Mucosa of stomach (tissue), 1 donor: ENCODE measurements at regions not wholly inside any gene's neighbourhood (a gene's known extent, or its start where the extent isn't known, plus 50 kb on each side); places are given as distances from the start of the nearest gene placed in this dataset.

Experiments used
- H3K27me3 ChIP-seq: one replicate; pipeline ENCODE4 v1.7.0; 2013; ENCODE audit warnings: mild to moderate bottlenecking, low read length; ENCODE audit not compliant: control insufficient read depth, insufficient read depth
- H3K36me3 ChIP-seq: one replicate; pipeline ENCODE4 v1.7.0; 2013; ENCODE audit warnings: low read length; ENCODE audit not compliant: control insufficient read depth, insufficient read depth
- H3K4me1 ChIP-seq: one replicate; pipeline ENCODE4 v1.7.0; 2013; ENCODE audit warnings: mild to moderate bottlenecking, low read length; ENCODE audit not compliant: control insufficient read depth, insufficient read depth
- H3K4me3 ChIP-seq: one replicate; pipeline ENCODE4 v1.7.0; 2013; ENCODE audit warnings: low read length
- H3K9ac ChIP-seq: one replicate; pipeline ENCODE4 v1.7.0; 2013; ENCODE audit warnings: mild to moderate bottlenecking, low read length, moderate library complexity
- H3K9me3 ChIP-seq: one replicate; pipeline ENCODE4 v1.7.0; 2013; ENCODE audit warnings: mild to moderate bottlenecking, low read length, moderate library complexity; ENCODE audit not compliant: control insufficient read depth
- donor health status: Pancreatic carcinoma.

DNA sequence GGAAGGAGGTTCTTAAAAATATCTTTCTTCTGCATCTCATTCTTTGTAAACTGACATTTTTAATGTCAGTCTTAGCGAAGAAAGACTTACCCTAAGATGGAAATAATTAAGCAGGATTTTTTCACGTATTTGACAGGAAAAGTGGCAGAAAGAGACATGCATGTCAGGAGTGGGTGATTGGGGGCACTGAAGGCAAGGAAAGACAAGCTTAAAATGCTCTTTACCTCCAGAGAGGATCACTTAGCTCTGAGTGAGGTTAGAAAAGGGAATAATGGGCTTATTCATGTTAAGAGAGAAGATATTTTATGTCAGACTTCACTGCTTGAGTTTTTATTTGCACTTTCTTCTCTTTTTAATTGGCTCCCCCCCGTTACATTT lies 1358.2 kb upstream of the TMEM132C start:
- Histone ChIP-seq H3K36me3 (no peaks in the 10 kb centered on the region), H3K9me3 (no peaks in the 10 kb centered on the region), H3K4me3 (no peak overlapping the region), H3K4me1 (no peaks in the 10 kb centered on the region), H3K9ac (no peak overlapping the region), H3K27me3 (no peaks in the 10 kb centered on the region)

DNA sequence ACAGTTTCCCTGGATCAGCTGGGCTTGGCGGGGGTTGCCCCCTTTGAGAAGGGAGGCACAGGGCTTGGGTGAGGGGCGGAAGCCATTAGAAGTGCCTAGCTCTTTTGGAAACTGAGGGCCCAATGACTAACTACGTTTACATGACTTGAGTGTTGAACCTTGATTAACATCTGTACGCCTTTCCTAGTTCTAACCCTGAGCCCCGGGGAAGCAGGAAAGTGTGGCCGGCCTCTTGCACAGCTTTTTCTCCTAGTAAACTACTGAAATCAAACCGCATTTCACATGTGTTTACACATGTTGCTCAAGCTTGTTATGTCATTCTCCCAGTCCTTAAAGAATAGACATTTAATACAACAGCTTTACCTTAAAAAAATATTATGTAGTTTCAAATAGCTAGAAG lies 1356.4 kb upstream of the TMEM132C start:
- Histone ChIP-seq H3K27me3 (no peaks in the 10 kb centered on the region), H3K9ac (no peak overlapping the region)

DNA sequence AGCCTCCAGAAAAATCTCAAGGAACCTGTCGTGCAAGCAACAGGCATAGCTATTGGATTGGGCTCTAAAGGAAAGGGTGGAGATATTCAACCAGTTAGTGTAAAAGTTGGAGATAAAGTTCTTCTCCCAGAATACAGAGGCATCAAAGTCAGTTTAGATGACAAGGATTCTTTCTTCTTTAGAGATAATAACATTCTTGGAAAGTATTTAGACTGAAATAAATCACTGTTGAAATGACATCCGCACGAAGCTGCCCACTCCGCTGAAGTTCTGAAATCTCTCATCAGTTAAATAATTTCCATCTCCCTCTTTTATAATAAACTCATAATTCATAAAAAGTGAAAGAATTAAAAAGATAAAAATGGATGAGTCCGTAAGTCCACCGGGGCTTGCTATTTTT lies 1354.9 kb upstream of the TMEM132C start:
- H3K9me3 ChIP-seq, result no peaks in the 10 kb centered on the region
- no peak overlapping the region for H3K9ac ChIP-seq
- no peaks in the 10 kb centered on the region for H3K36me3 ChIP-seq
- H3K4me1 ChIP-seq, result no peaks in the 10 kb centered on the region
- H3K27me3 ChIP-seq, result no peaks in the 10 kb centered on the region
- H3K4me3 ChIP-seq, result no peak overlapping the region

More for the DNA sequence above, 1356.4 kb upstream of the TMEM132C start:
- Histone ChIP-seq H3K4me3 (no peak overlapping the region), H3K9me3 (no peaks in the 10 kb centered on the region), H3K36me3 (no peaks in the 10 kb centered on the region), H3K4me1 (no peaks in the 10 kb centered on the region)

DNA sequence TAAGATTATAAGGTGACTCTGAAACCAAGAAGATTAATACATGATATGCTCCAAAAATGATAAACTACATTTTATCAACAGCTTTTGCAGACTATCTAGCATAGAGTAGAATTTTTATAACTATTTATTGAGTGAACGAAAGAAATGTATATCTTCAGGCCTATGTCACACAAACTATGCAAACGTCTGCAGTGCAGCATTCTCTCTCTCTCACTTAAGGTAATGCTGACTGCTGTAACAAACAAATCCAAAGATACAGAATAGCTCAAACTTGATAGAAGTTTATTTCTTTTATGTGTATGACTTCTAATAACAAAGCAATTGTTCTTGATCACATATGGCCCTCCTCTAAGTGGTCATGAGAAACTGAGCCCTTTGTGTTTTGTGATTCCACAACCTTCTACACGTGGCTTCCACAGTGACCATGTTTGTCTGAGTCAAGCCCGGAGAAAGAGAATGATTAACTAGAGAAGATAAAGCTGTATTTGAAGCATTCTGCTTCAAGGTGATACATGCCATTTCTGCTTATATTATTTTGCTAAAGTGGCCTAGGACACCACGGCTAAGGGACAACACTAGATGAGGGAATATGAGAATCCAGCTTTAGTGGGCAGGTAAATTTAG lies 1352.7 kb upstream of the TMEM132C start:
- Histone ChIP-seq H3K9ac (no peak overlapping the region), H3K4me3 (no peak overlapping the region), H3K27me3 (no peaks in the 10 kb centered on the region), H3K4me1 (no peaks in the 10 kb centered on the region), H3K36me3 (no peaks in the 10 kb centered on the region), H3K9me3 (no peaks in the 10 kb centered on the region)

DNA sequence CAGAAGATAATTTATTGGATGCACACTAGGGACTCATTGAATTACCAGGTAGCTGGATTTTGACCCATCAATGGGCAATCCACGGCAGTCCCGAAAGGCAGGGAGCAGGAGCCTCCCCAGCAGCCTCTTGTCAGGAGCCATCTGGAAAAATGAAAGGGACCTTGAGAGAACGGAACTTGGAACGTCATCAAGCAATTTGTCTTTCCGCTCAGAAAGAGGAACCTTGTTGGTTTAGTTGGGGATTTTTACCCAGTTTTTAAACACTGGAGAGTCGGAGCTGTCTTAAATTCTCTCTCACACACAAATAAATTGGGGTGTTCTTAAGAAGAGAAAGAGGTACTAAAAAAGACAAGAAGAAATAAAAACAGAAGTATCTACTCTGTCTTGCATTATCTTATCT lies 1351.7 kb upstream of the TMEM132C start:
- H3K4me3 ChIP-seq, result no peak overlapping the region
- no peaks in the 10 kb centered on the region for H3K9me3 ChIP-seq
- no peaks in the 10 kb centered on the region for H3K4me1 ChIP-seq
- no peaks in the 10 kb centered on the region for H3K27me3 ChIP-seq
- no peak overlapping the region for H3K9ac ChIP-seq
- no peaks in the 10 kb centered on the region for H3K36me3 ChIP-seq

DNA sequence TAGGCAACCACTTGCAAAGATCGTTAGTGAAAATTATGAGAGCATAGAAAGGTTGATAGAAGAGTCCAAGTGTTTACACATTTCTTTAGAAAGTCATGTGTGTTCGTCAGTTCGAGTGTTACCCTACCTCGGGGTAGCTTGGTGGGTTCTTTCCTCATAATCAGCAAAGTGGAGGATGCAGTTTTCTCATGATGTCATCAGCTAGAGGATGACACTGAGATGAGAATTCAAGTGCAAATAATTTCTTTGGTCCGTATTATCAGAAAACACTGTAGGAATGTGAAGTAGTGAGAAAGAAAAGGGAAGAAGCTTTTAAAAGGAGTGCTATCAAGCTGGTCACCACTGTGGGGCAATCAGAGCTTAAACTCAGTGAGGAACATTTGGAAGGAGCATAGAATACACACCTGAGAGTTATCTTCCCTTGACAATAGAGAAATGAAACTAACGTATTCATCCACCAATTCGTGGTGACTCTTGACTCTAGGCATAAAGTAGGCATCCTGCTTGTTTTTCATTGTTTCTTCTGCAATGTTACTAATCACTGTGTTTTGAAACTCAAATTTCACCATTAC lies 1340.9 kb upstream of the TMEM132C start:
- Histone ChIP-seq H3K9me3 (no peaks in the 10 kb centered on the region), H3K4me3 (no peak overlapping the region), H3K36me3 (no peaks in the 10 kb centered on the region), H3K9ac (no peak overlapping the region), H3K4me1 (no peaks in the 10 kb centered on the region), H3K27me3 (no peaks in the 10 kb centered on the region)

DNA sequence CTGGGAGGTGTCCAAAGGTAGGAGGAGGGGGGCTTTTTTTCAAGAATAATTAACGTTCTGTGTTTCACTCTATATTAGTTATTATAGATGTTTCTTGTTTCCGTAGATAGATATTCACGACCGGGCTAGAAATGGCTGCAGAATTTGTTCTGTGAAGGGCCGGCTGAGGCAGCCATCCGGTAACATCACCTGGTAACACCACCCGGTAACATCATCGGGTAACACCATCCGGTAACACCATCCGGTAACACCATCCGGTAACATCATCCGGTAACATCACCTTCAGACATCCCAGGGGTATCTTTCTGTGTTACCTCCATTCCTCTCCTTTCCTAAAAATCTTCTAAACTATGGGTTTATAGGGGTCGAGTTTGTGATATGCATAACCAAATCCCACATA lies 1336.7 kb upstream of the TMEM132C start:
- Histone ChIP-seq H3K27me3 (no peaks in the 10 kb centered on the region), H3K9me3 (no peaks in the 10 kb centered on the region), H3K36me3 (no peaks in the 10 kb centered on the region), H3K4me3 (no peak overlapping the region), H3K4me1 (no peaks in the 10 kb centered on the region), H3K9ac (no peak overlapping the region)

DNA sequence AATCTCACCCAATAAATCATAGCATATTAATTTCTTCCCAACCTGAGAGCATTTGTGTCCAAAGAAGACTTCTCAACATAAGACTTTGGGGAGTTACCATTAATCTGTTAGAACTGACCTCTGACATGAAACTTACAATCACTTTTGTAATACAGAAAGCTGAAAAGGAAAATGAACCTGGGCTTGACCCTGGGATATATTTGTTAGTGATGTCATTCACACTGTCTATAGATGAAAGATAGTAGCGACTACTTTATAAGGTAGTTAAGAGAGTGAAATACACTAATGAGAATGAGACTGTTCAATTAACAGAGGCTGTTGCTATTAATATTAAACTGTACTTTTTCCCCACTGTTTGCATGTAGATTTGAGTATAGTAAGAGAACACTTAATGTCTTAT lies 1334.8 kb upstream of the TMEM132C start:
- no peaks in the 10 kb centered on the region for H3K9me3 ChIP-seq
- H3K9ac ChIP-seq, result no peak overlapping the region
- no peak overlapping the region for H3K4me3 ChIP-seq
- no peaks in the 10 kb centered on the region for H3K36me3 ChIP-seq
- no peaks in the 10 kb centered on the region for H3K27me3 ChIP-seq
- no peaks in the 10 kb centered on the region for H3K4me1 ChIP-seq

DNA sequence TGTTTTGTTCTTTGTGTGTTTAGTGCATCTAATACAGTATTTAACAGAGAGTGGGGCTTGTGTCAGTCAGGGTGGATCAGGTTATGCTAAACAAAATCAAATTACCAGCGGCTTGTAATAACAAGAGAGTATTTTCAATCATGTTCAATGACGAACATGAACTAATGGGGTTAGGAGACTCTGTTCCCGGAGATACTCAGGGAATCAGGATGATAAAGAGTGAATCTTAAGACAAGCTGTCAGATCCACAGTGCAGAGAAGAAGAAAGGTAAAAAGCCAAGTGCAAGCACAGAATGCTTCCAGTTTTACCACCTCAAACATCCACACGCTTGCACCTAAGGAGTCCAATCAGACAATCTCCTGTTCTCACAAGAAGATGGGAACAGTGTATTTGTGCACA lies 1331.5 kb upstream of the TMEM132C start:
- Histone ChIP-seq H3K36me3 (no peaks in the 10 kb centered on the region), H3K4me3 (no peak overlapping the region), H3K27me3 (no peaks in the 10 kb centered on the region), H3K9me3 (no peaks in the 10 kb centered on the region), H3K4me1 (no peaks in the 10 kb centered on the region), H3K9ac (no peak overlapping the region)

DNA sequence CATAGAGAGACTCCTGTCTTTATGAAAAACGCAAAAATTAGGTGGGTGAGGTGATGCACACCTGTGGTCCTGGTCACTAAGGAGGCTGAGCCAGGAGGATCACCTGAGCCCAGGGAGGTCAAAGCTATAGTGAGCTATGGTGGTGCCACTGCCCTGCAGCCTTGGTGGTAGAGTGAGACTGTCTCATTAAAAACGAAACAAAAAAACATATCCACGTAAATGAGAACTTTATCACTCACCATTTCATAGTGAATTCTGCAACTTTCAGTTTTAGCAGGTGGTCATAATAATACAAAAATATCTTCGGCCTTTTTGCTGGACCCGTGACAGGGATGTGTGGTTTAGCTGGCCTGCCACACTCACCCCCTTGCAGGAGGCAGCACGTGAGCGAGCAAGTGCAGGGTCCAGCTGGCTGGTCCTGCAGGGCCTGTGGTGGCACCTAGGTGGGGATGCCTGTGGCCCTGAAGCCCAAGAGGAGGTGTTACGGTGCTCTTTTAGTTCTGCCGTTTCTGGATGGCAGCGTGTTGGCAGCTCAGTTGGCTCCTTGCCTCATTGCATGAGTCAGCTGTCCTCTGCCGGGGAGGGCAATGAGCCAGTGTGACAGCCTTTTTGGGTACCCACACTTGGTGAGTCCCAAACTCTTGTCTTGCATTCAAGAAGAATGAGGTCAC lies 1330.7 kb upstream of the TMEM132C start:
- Histone ChIP-seq H3K36me3 (no peaks in the 10 kb centered on the region), H3K4me1 (no peaks in the 10 kb centered on the region), H3K9me3 (no peaks in the 10 kb centered on the region), H3K9ac (no peak overlapping the region), H3K27me3 (no peaks in the 10 kb centered on the region), H3K4me3 (no peak overlapping the region)

DNA sequence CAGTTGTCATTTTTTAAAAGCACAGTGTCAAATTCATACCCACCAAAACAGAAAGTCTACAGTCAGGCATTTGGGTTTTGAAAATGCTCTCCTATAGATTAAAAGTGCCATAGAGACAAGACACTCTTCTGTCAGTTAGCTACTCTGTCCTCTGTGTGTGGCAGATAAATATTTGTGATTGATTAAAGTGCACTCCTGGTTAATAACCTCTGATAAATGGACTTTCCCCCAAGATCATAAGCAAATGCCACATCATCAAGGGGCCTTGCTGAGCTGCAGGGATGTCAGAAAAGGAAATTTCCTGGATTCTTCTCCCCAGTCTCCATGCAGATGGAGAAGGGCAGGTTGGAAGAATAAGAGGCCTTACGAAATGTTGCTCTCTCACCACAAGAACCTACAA lies 1329.5 kb upstream of the TMEM132C start:
- Histone ChIP-seq H3K4me1 (no peaks in the 10 kb centered on the region), H3K27me3 (no peaks in the 10 kb centered on the region), H3K9me3 (no peaks in the 10 kb centered on the region), H3K4me3 (no peak overlapping the region), H3K9ac (no peak overlapping the region), H3K36me3 (no peaks in the 10 kb centered on the region)

DNA sequence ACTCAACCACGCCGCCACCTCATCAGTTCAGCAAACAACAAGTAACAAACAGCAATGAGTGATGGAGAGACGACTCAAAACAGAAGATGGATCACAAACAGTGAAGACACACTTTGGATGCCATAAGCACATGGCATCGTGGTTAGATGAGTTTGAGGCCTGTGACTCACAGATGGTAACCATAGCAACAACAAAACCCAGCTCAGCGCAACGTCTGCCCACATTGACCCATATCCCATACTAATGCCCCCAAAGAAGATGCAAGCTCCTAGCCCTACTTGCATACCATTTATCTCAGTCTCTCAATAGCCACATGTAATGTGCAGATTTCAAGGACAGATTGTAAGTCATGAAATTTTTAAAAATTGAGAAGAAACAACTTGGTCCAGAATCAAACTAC lies 1322.3 kb upstream of the TMEM132C start:
- Histone ChIP-seq H3K9me3 (no peaks in the 10 kb centered on the region), H3K9ac (no peak overlapping the region), H3K36me3 (no peaks in the 10 kb centered on the region), H3K4me1 (no peaks in the 10 kb centered on the region), H3K4me3 (no peak overlapping the region), H3K27me3 (no peaks in the 10 kb centered on the region)
